ENCODE measurements at regions not wholly inside any gene's neighbourhood (a gene's known extent, or its start where the extent isn't known, plus 50 kb on each side); places are given as distances from the start of the nearest gene placed in this dataset.

DNA sequence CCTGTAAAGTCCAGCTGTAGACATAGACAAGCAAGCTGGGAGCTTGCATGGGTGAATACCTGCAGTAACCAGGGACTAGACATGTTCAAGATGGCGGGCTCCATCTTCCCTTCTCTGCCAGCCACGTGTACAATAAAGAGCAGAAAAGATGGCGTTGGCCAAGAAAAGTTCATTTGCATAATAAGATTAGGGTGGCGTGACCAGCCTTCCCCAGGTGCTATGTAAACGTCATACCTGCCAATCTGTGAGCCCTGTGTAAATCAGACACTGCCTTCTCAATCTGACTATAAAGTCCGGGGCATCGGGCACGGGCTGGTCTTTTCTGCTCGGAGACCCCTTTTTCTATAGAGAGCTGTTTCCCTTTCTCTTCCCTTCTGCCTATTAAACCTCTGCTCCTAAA lies 101.6 kb upstream of the XPO1 start:
- TF ChIP-seq CTCF (IDR thresholded peaks at IDR 0.05; ENCODE audit: low read depth, low read length) = no peak
- no peak for TF ChIP-seq EZH2phosphoT487 (IDR thresholded peaks at IDR 0.05; ENCODE audit: low read depth)
